IPS-18a (cell line): ENCODE measurements at regions not wholly inside any gene's neighbourhood (a gene's known extent, or its start where the extent isn't known, plus 50 kb on each side); places are given as distances from the start of the nearest gene placed in this dataset.

Experiments used
- H3K27ac ChIP-seq: one replicate; pipeline ENCODE4 v1.5.1; 2013; ENCODE audit warnings: low read length
- H3K27me3 ChIP-seq: one replicate; pipeline ENCODE4 v1.6.1; 2013; ENCODE audit warnings: mild to moderate bottlenecking, low read length; ENCODE audit not compliant: control insufficient read depth, insufficient read depth
- H3K36me3 ChIP-seq: one replicate; pipeline ENCODE4 v1.6.1; 2013; ENCODE audit warnings: low read depth, low read length; ENCODE audit not compliant: control insufficient read depth
- H3K4me1 ChIP-seq: one replicate; pipeline ENCODE4 v1.6.1; 2013; ENCODE audit warnings: low read depth, low read length; ENCODE audit not compliant: control insufficient read depth
- H3K4me3 ChIP-seq: one replicate; pipeline ENCODE4 v1.5.1; 2013; ENCODE audit warnings: low read length
- H3K9ac ChIP-seq: one replicate; pipeline ENCODE4 v1.6.1; 2013; ENCODE audit warnings: mild to moderate bottlenecking, low read length, moderate library complexity
- H3K9me3 ChIP-seq: one replicate; pipeline ENCODE4 v1.6.1; 2013; ENCODE audit warnings: low read depth, low read length; ENCODE audit not compliant: control insufficient read depth

- Histone ChIP-seq H3K27me3 (no peaks in the 10 kb centered on the region), H3K9me3 (no peaks in the 10 kb centered on the region), H3K36me3 (no peaks in the 10 kb centered on the region), H3K4me3 (no peak overlapping the region), H3K27ac (no peak overlapping the region), H3K9ac (no peak overlapping the region), H3K4me1 (no peaks in the 10 kb centered on the region)
Observed at GRCh38 chr22:49149721-49150608, 677.7 kb downstream of the BRD1 start.

GRCh38 chr22:49148895-49149418, 678.7 kb downstream of the BRD1 start:
- H3K27me3 ChIP-seq = no peaks in the 10 kb centered on the region
- H3K4me1 ChIP-seq = no peaks in the 10 kb centered on the region

DNA sequence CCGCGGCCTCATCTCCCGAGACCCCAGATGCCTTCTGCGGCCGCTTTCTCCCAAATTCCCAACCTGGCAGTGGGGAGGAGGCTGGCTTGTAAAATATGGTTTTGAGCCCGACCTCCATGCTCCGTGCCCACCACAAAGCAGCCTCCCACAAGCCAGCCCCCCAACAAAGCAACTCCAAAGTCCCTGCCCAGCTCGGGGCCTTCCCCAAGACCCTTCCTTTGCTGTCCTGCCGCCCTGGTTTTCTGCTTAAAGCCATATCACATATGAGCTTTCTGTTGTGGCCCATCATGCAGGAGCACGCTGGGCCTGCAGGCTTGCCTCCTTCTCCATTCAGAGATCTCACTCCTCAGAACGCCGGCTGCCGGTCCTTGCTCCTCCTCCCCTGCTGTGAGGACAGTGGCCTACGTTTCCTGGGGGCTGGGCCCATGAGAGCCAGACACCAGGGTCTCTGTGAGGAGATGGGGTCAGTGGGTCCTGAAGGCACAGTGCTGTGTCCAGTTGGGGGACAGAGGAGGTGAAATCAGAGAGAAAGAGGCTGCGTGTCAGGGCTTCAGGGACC, 680.0 kb downstream of the BRD1 start:
- H3K4me3 ChIP-seq = no peak overlapping the region
- no peaks in the 10 kb centered on the region for H3K9me3 ChIP-seq
- H3K9ac ChIP-seq = no peak overlapping the region
- H3K4me1 ChIP-seq = no peaks in the 10 kb centered on the region
- no peak overlapping the region for H3K27ac ChIP-seq
- H3K36me3 ChIP-seq = no peaks in the 10 kb centered on the region
- H3K27me3 ChIP-seq = no peaks in the 10 kb centered on the region

More at GRCh38 chr22:49148895-49149418, 678.7 kb downstream of the BRD1 start:
- Histone ChIP-seq H3K27ac (no peak overlapping the region), H3K9me3 (no peaks in the 10 kb centered on the region), H3K4me3 (no peak overlapping the region), H3K9ac (no peak overlapping the region), H3K36me3 (no peaks in the 10 kb centered on the region)

GRCh38 chr22:49147171-49147570, 680.5 kb downstream of the BRD1 start:
- no peaks in the 10 kb centered on the region for H3K4me1 ChIP-seq
- no peak overlapping the region for H3K4me3 ChIP-seq
- H3K27ac ChIP-seq = no peak overlapping the region
- no peak overlapping the region for H3K9ac ChIP-seq
- H3K27me3 ChIP-seq = no peaks in the 10 kb centered on the region
- no peaks in the 10 kb centered on the region for H3K36me3 ChIP-seq
- H3K9me3 ChIP-seq = no peaks in the 10 kb centered on the region

DNA sequence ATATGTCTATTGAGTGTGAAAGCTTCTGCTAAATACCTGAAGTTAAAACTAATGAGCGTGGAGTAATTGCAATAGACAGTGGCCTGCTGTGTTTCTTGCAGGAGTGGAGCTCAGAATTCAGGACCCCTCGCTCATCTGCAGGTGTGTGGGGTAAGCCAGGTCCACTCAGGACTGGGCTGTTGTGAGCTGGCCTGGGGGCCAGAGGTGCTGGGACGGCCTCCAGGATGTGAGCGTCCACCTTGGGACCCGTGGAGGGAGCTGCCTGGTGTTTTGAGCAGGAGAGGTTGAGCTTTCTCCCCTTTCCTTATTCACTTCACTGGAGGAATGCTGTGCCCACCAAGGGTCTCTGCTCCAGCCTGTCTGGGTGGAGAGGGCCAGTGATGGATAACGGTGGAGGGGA, 681.2 kb downstream of the BRD1 start:
- Histone ChIP-seq H3K4me1 (no peaks in the 10 kb centered on the region), H3K27ac (no peak overlapping the region), H3K9me3 (no peaks in the 10 kb centered on the region), H3K4me3 (no peak overlapping the region), H3K27me3 (no peaks in the 10 kb centered on the region), H3K9ac (no peak overlapping the region), H3K36me3 (no peaks in the 10 kb centered on the region)

- no peaks in the 10 kb centered on the region for H3K27me3 ChIP-seq
Observed at GRCh38 chr22:49143812-49144211, 683.9 kb downstream of the BRD1 start.

GRCh38 chr22:49142891-49143290, 684.8 kb downstream of the BRD1 start:
- H3K9ac ChIP-seq = no peak overlapping the region
- no peak overlapping the region for H3K4me3 ChIP-seq
- H3K9me3 ChIP-seq = no peaks in the 10 kb centered on the region
- no peaks in the 10 kb centered on the region for H3K27me3 ChIP-seq
- H3K27ac ChIP-seq = no peak overlapping the region
- H3K36me3 ChIP-seq = no peaks in the 10 kb centered on the region
- no peaks in the 10 kb centered on the region for H3K4me1 ChIP-seq

More at GRCh38 chr22:49143812-49144211, 683.9 kb downstream of the BRD1 start:
- H3K36me3 ChIP-seq = no peaks in the 10 kb centered on the region
- H3K9ac ChIP-seq = no peak overlapping the region
- H3K9me3 ChIP-seq = no peaks in the 10 kb centered on the region
- no peak overlapping the region for H3K27ac ChIP-seq
- no peak overlapping the region for H3K4me3 ChIP-seq
- no peaks in the 10 kb centered on the region for H3K4me1 ChIP-seq

GRCh38 chr22:49142296-49142695, 685.4 kb downstream of the BRD1 start:
- Histone ChIP-seq H3K9me3 (no peaks in the 10 kb centered on the region), H3K27ac (no peak overlapping the region), H3K9ac (no peak overlapping the region), H3K4me1 (no peaks in the 10 kb centered on the region), H3K36me3 (no peaks in the 10 kb centered on the region), H3K27me3 (no peaks in the 10 kb centered on the region), H3K4me3 (no peak overlapping the region)

DNA sequence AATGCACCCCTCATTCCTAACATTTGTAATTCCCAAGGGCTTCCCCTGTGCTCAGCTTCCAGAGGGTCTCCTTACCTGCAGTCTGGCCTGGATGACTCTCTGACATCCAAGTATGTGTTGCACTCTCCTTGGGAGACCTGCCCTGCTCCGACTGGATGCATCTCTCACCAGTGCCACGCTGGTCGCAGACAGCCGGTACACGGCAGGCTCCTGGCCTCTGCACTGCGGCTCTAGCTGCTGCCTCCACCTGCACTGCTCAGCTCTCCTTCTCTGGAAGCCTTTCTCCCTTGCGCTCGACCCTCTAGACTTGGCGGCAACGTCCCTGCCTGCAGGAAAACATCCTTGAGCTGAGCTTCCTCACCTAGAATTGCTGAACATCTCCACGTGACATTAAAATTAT, 685.9 kb downstream of the BRD1 start:
- no peak overlapping the region for H3K9ac ChIP-seq
- H3K36me3 ChIP-seq = no peaks in the 10 kb centered on the region
- H3K4me1 ChIP-seq = no peaks in the 10 kb centered on the region
- no peak overlapping the region for H3K27ac ChIP-seq
- no peaks in the 10 kb centered on the region for H3K9me3 ChIP-seq
- H3K27me3 ChIP-seq = no peaks in the 10 kb centered on the region
- H3K4me3 ChIP-seq = no peak overlapping the region

- Histone ChIP-seq H3K27ac (no peak overlapping the region), H3K9me3 (no peaks in the 10 kb centered on the region), H3K4me1 (no peaks in the 10 kb centered on the region), H3K4me3 (no peak overlapping the region), H3K9ac (no peak overlapping the region), H3K27me3 (no peaks in the 10 kb centered on the region), H3K36me3 (no peaks in the 10 kb centered on the region)
Observed at GRCh38 chr22:49140911-49141665, 686.6 kb downstream of the BRD1 start.

DNA sequence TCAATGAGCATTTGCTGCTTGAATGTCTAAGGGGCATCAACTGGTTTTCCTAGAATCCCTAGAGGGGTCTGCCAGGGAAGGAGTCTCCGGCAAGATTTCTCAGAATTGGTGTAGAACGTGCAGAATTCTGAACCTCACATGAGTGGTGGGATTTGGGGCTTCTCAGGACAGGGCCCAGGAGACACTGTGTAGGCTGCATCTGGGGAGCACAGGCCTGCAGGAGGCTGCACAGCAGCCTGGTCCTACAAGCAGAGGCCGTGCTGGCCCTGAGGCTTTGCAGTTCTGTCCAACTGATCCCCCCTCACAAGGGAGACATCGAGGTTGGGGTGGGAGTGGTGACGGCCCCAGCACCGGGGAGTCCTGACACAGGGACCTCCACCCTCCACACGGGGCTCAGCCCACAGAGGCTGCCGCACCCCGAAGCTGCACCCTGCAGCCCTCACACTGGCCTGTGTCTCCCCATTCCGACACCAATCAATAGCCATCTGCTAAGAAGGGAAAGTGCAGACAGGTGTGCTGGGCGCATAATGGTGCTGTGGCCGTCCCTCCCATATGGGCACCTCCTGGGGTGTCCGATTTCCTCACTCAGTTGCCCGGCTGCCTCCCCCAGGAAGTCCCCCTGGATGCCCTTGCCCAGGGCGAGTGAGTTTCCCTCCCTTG, 688.1 kb downstream of the BRD1 start:
- Histone ChIP-seq H3K36me3 (no peaks in the 10 kb centered on the region), H3K9me3 (no peaks in the 10 kb centered on the region), H3K27me3 (no peaks in the 10 kb centered on the region), H3K4me3 (no peak overlapping the region), H3K4me1 (no peaks in the 10 kb centered on the region), H3K9ac (no peak overlapping the region), H3K27ac (no peak overlapping the region)
